ENCODE measurements at regions not wholly inside any gene's neighbourhood (a gene's known extent, or its start where the extent isn't known, plus 50 kb on each side); places are given as distances from the start of the nearest gene placed in this dataset.
"Not testable (repeated sequence)": the region's sequence is repeated elsewhere in the genome, so short reads cannot be mapped to it uniquely, and the experiment has no call there.

DNA sequence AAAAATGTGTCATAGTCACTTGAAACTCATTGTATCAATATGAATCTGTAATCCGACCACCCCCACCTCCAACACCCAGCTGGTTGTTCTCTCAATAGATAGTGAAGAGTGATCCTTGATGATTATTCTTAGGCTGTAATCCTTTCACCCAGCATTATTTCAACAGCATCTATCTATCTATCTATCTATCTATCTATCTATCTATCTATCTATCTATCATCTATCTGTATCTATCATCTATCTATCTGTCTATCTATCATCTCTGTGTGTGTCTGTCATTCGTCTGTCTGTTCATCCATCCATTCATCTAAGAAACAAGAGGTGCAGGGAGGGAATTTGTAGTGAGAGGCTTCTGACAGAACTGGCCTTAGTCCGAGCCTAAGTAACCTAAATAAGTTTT is 78.7 kb upstream of the IGSF10 start:
- Histone ChIP-seq H3K27me3 (no peaks in the 10 kb centered on the region), H3K36me3 (no peaks in the 10 kb centered on the region), H3K4me1 (peaks cover 21% of the 10 kb centered on the region), H3K9me3 (no peaks in the 10 kb centered on the region), H3K4me3 (no peak overlapping the region), H3K27ac (no peak overlapping the region)
- DNase-seq (ENCODE audit: low spot score in 2 of 2) = no peak
- no peak for TF ChIP-seq CTCF (IDR thresholded peaks at IDR 0.05)
- no peak for TF ChIP-seq EP300 (IDR thresholded peaks at IDR 0.05)
- TF ChIP-seq POLR2A (IDR thresholded peaks at IDR 0.05) = no peak
- no peak for TF ChIP-seq POLR2AphosphoS5 (IDR thresholded peaks at IDR 0.05)
- 82% methylated on average over 3 of the region's 3 CpGs for WGBS

DNA sequence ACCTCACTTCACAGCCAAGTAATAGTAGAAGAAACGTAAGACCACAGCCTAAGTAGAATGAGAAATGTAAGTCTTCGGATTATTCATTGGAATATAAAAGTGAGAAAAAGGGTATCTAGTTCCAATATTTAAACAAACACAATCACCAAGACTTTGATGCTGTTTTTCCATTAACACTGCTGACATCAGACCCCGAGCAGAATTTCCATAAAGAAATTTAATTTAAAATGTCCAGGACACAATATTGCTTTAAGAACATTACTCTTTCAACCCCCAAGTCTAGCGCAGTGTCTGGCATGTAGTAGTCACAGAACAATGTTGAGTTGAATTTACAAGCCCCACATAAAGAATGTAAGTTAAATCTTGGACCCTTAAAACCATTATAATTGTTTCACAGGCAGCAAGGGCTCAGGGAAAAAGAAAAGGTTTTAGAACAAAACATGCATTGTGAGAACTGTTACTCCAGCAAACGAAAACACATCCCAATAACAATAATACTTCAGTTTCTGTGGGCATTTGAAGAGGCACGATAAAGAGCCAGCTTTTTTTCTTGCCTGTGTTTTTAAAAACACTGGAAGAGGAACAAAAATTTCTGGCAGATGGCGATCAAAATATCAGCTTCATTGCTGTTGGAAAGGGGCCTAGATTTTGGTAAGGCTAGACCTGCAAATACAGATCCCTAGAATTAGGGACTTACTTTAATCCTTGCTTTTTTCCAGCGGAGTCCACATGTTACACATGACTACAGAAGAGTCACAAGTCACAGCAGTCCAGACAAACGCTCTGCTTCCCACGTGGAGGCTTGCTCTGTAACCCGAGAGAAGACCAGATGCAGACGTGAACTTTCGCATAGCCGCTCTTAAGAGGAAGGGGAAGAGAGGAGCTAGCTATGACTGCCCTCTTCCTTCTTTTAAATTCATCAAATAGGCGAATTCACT is 77.9 kb upstream of the IGSF10 start:
- Histone ChIP-seq H3K27ac (peak overlapping the region; percentile 23), H3K4me1 (peaks cover 21% of the 10 kb centered on the region), H3K4me3 (no peak overlapping the region), H3K27me3 (no peaks in the 10 kb centered on the region), H3K9me3 (no peaks in the 10 kb centered on the region), H3K36me3 (no peaks in the 10 kb centered on the region)
- no peak for TF ChIP-seq POLR2A (IDR thresholded peaks at IDR 0.05)
- no peak for TF ChIP-seq EP300 (IDR thresholded peaks at IDR 0.05)
- TF ChIP-seq CTCF (IDR thresholded peaks at IDR 0.05) = no peak
- TF ChIP-seq POLR2AphosphoS5 (IDR thresholded peaks at IDR 0.05) = no peak
- WGBS = 17% methylated on average over 15 of the region's 15 CpGs
- DNase-seq (ENCODE audit: low spot score in 2 of 2) = no peak

DNA sequence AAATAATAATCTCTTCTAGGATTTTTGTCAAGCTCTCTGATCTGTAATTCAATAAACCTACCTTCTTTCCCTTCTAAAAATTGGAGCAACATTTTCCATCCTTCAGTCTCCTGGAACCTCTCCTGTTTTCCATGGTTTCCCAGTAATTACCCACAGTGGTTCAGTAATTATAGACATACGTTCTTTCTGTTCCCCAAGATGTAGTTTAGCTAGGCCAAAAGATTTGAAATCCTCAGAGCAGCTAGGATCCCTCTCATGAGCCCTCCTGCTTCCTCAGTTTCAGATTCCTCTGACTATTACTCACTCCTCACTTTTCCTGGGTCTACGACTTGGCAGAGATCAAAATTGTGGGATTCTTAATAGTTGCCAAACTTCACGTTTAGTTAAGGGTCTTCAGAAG is 76.9 kb upstream of the IGSF10 start:
- Histone ChIP-seq H3K36me3 (no peaks in the 10 kb centered on the region), H3K27me3 (no peaks in the 10 kb centered on the region), H3K27ac (peak overlapping the region; percentile 29), H3K4me1 (peaks cover 21% of the 10 kb centered on the region), H3K4me3 (no peak overlapping the region), H3K9me3 (no peaks in the 10 kb centered on the region)
- 61% methylated on average over 3 of the region's 3 CpGs for WGBS
- DNase-seq (ENCODE audit: low spot score in 2 of 2) = no peak
- TF ChIP-seq POLR2AphosphoS5 (IDR thresholded peaks at IDR 0.05) (no peak), CTCF (IDR thresholded peaks at IDR 0.05) (no peak), POLR2A (IDR thresholded peaks at IDR 0.05) (no peak), EP300 (IDR thresholded peaks at IDR 0.05) (no peak)

GRCh38 chr3:151526757-151527156 is 65.9 kb upstream of the IGSF10 start:
- H3K4me1 ChIP-seq = no peaks in the 10 kb centered on the region
- no peak for DNase-seq (ENCODE audit: low spot score in 2 of 2)
- H3K27me3 ChIP-seq = no peaks in the 10 kb centered on the region
- H3K27ac ChIP-seq = no peak overlapping the region
- no peaks in the 10 kb centered on the region for H3K9me3 ChIP-seq
- H3K36me3 ChIP-seq = no peaks in the 10 kb centered on the region
- no peak overlapping the region for H3K4me3 ChIP-seq
- no peak for TF ChIP-seq POLR2AphosphoS5 (IDR thresholded peaks at IDR 0.05)
- TF ChIP-seq EP300 (IDR thresholded peaks at IDR 0.05) = no peak
- no peak for TF ChIP-seq POLR2A (IDR thresholded peaks at IDR 0.05)
- no peak for TF ChIP-seq CTCF (IDR thresholded peaks at IDR 0.05)
- WGBS = 90% methylated on average over 2 of the region's 2 CpGs

- H3K27ac ChIP-seq = no peak overlapping the region
- peaks cover 5% of the 10 kb centered on the region for H3K9me3 ChIP-seq
- no peak for DNase-seq (ENCODE audit: low spot score in 2 of 2)
- 87% methylated on average over 1 of the region's 1 CpG for WGBS
- no peaks in the 10 kb centered on the region for H3K36me3 ChIP-seq
- no peak for TF ChIP-seq EP300 (IDR thresholded peaks at IDR 0.05)
- no peaks in the 10 kb centered on the region for H3K4me1 ChIP-seq
- H3K4me3 ChIP-seq = no peak overlapping the region
- H3K27me3 ChIP-seq = no peaks in the 10 kb centered on the region
These were observed 59.2 kb upstream of the IGSF10 start for GRCh38 chr3:151520105-151520504.

DNA sequence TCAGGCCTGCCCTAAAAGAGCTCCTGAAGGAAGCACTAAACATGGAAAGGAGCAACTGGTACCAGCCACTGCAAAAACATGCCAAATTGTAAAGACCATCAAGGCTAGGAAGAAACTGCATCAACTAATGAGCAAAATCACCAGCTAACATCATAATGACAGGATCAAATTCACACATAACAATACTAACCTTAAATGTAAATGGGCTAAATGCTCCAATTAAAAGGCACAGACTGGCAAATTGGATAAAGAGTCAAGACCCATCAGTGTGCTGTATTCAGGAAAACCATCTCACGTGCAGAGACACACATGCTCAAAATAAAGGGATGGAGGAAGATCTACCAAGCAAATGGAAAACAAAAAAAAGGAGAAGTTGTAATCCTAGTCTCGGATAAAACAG is 50.6 kb upstream of the IGSF10 start:
- 82% methylated on average over 2 of the region's 2 CpGs for WGBS
- H3K9me3 ChIP-seq; H3K4me3 ChIP-seq; H3K4me1 ChIP-seq; DNase-seq (ENCODE audit: low spot score in 2 of 2); H3K27me3 ChIP-seq; H3K27ac ChIP-seq; H3K36me3 ChIP-seq: not testable (repeated sequence)

Data from suprapubic skin (tissue), 4 donors.